Naive B cell (primary cell): ENCODE measurements at regions not wholly inside any gene's neighbourhood (a gene's known extent, or its start where the extent isn't known, plus 50 kb on each side); places are given as distances from the start of the nearest gene placed in this dataset.

Source experiments
- ATAC-seq, 2 donors: fragments of 150-1000 bp; cut with Tn5 transposase; 2 replicates each; pipeline ENCODE4 v1.10.0; 2021; ENCODE audit warnings: low read depth in 2 of 2, mild to moderate bottlenecking in 2 of 2, moderate library complexity in 2 of 2
- DNase-seq: peaks from one replicate; pipeline ENCODE4 v3.0.0; 2022
- H3K27ac Mint-ChIP-seq, 6 donors: one replicate each; pipeline ENCODE4 v1.8.0; 2020 to 2022; ENCODE audit warnings: mild to moderate bottlenecking in 6 of 6, mixed read lengths in 6 of 6, moderate library complexity in 5 of 6, inconsistent platforms in 2 of 6
- H3K27me3 Mint-ChIP-seq, 3 donors: one replicate each; pipeline ENCODE4 v1.8.0; 2021 to 2022; ENCODE audit warnings: mixed read lengths in 3 of 3, mild to moderate bottlenecking in 1 of 3
- H3K36me3 Mint-ChIP-seq, 2 donors: one replicate each; pipeline ENCODE4 v1.8.0; 2020 to 2022; ENCODE audit warnings: mixed read lengths in 2 of 2, inconsistent platforms in 1 of 2, mild to moderate bottlenecking in 1 of 2
- H3K4me1 Mint-ChIP-seq, 3 donors: one replicate each; pipeline ENCODE4 v1.8.0; 2020 to 2022; ENCODE audit warnings: mixed read lengths in 3 of 3, inconsistent platforms in 1 of 3, mild to moderate bottlenecking in 1 of 3, moderate library complexity in 1 of 3
- H3K4me3 Mint-ChIP-seq, 8 donors: one replicate each; pipeline ENCODE4 v1.8.0; 2020 to 2022; ENCODE audit warnings: mild to moderate bottlenecking in 8 of 8, mixed read lengths in 8 of 8, moderate library complexity in 8 of 8, inconsistent platforms in 2 of 8
- H3K9me3 Mint-ChIP-seq, 7 donors: one replicate each; pipeline ENCODE4 v1.8.0; 2020 to 2022; ENCODE audit warnings: mixed read lengths in 7 of 7, mild to moderate bottlenecking in 5 of 7, inconsistent platforms in 2 of 7, moderate library complexity in 1 of 7

GRCh38 chr21:37967036-37967435 lies 50.8 kb upstream of the KCNJ6 start:
- no peak overlapping the region for H3K27ac Mint-ChIP-seq
- peaks cover 4 to 18% (median 11%) of the 10 kb centered on the region in 3 donors for H3K27me3 Mint-ChIP-seq
- no peaks in the 10 kb centered on the region for H3K4me1 Mint-ChIP-seq
- no peak overlapping the region for H3K4me3 Mint-ChIP-seq
- DNase-seq, result no peak
- H3K9me3 Mint-ChIP-seq, result no peaks in the 10 kb centered on the region
- no peak for ATAC-seq
- no peaks in the 10 kb centered on the region for H3K36me3 Mint-ChIP-seq

GRCh38 chr21:37968744-37969143 lies 52.5 kb upstream of the KCNJ6 start:
- no peak overlapping the region for H3K4me3 Mint-ChIP-seq
- H3K4me1 Mint-ChIP-seq, result no peaks in the 10 kb centered on the region
- H3K27me3 Mint-ChIP-seq, result peaks cover 9 to 18% (median 11%) of the 10 kb centered on the region in 3 donors
- H3K27ac Mint-ChIP-seq, result no peak overlapping the region
- DNase-seq (no peak), ATAC-seq (no peak)
- no peaks in the 10 kb centered on the region for H3K36me3 Mint-ChIP-seq
- no peaks in the 10 kb centered on the region for H3K9me3 Mint-ChIP-seq

- DNase-seq, result no peak
Measured at GRCh38 chr21:37970548-37970947, 54.3 kb upstream of the KCNJ6 start.

GRCh38 chr21:37971390-37971950 lies 55.2 kb upstream of the KCNJ6 start:
- Mint-ChIP-seq H3K4me1 (no peaks in the 10 kb centered on the region), H3K27me3 (peaks cover 13 to 21% (median 16%) of the 10 kb centered on the region in 3 donors), H3K36me3 (no peaks in the 10 kb centered on the region), H3K4me3 (no peak overlapping the region), H3K9me3 (peaks cover 0 to 4% (median 0%) of the 10 kb centered on the region in 7 donors), H3K27ac (no peak overlapping the region)
- DNase-seq (no peak), ATAC-seq (no peak)

More at GRCh38 chr21:37970548-37970947, 54.3 kb upstream of the KCNJ6 start:
- Mint-ChIP-seq H3K9me3 (peaks cover 0 to 2% (median 0%) of the 10 kb centered on the region in 7 donors), H3K27me3 (peaks cover 12 to 24% (median 13%) of the 10 kb centered on the region in 3 donors), H3K27ac (no peak overlapping the region), H3K4me1 (no peaks in the 10 kb centered on the region), H3K36me3 (no peaks in the 10 kb centered on the region), H3K4me3 (no peak overlapping the region)
- ATAC-seq, result no peak

- H3K4me3 Mint-ChIP-seq, result no peak overlapping the region
- no peaks in the 10 kb centered on the region for H3K4me1 Mint-ChIP-seq
- ATAC-seq (no peak), DNase-seq (no peak)
- H3K27me3 Mint-ChIP-seq, result peaks cover 13 to 16% (median 15%) of the 10 kb centered on the region in 3 donors
- no peaks in the 10 kb centered on the region for H3K36me3 Mint-ChIP-seq
- peaks cover 0 to 4% (median 0%) of the 10 kb centered on the region in 7 donors for H3K9me3 Mint-ChIP-seq
- H3K27ac Mint-ChIP-seq, result no peak overlapping the region
Measured at GRCh38 chr21:37974081-37974480, 57.8 kb upstream of the KCNJ6 start.

GRCh38 chr21:37982496-37983318 lies 66.5 kb upstream of the KCNJ6 start:
- H3K4me3 Mint-ChIP-seq, result no peak overlapping the region
- no peaks in the 10 kb centered on the region for H3K36me3 Mint-ChIP-seq
- H3K27me3 Mint-ChIP-seq, result peaks cover 6 to 18% (median 17%) of the 10 kb centered on the region in 3 donors
- H3K9me3 Mint-ChIP-seq, result peaks cover 0 to 4% (median 0%) of the 10 kb centered on the region in 7 donors
- no peaks in the 10 kb centered on the region for H3K4me1 Mint-ChIP-seq
- H3K27ac Mint-ChIP-seq, result no peak overlapping the region
- ATAC-seq (no peak), DNase-seq (no peak)

- Mint-ChIP-seq H3K36me3 (no peaks in the 10 kb centered on the region), H3K4me3 (no peak overlapping the region), H3K9me3 (peaks cover 0 to 4% (median 0%) of the 10 kb centered on the region in 7 donors), H3K4me1 (no peaks in the 10 kb centered on the region), H3K27ac (no peak overlapping the region), H3K27me3 (peaks cover 6 to 18% (median 17%) of the 10 kb centered on the region in 3 donors)
- DNase-seq (no peak), ATAC-seq (no peak)
Measured at GRCh38 chr21:37983336-37984095, 67.3 kb upstream of the KCNJ6 start.

- no peaks in the 10 kb centered on the region for H3K36me3 Mint-ChIP-seq
- H3K9me3 Mint-ChIP-seq, result peaks cover 0 to 4% (median 0%) of the 10 kb centered on the region in 7 donors
- DNase-seq, result no peak
- H3K27ac Mint-ChIP-seq, result no peak overlapping the region
- no peak for ATAC-seq
- no peak overlapping the region for H3K4me3 Mint-ChIP-seq
- H3K4me1 Mint-ChIP-seq, result no peaks in the 10 kb centered on the region
- H3K27me3 Mint-ChIP-seq, result peaks cover 6 to 18% (median 17%) of the 10 kb centered on the region in 3 donors
Measured at GRCh38 chr21:37984416-37984815, 68.2 kb upstream of the KCNJ6 start.

GRCh38 chr21:37986000-37986399 lies 69.7 kb upstream of the KCNJ6 start:
- Mint-ChIP-seq H3K4me3 (no peak overlapping the region), H3K4me1 (no peaks in the 10 kb centered on the region), H3K36me3 (no peaks in the 10 kb centered on the region), H3K27me3 (peaks cover 15 to 20% (median 17%) of the 10 kb centered on the region in 3 donors), H3K27ac (no peak overlapping the region), H3K9me3 (peaks cover 0 to 4% (median 0%) of the 10 kb centered on the region in 7 donors)
- no peak for ATAC-seq
- no peak for DNase-seq

- Mint-ChIP-seq H3K9me3 (peaks cover 0 to 5% (median 0%) of the 10 kb centered on the region in 7 donors), H3K4me3 (no peak overlapping the region), H3K27ac (no peak overlapping the region), H3K27me3 (peaks cover 17 to 23% (median 22%) of the 10 kb centered on the region in 3 donors), H3K36me3 (no peaks in the 10 kb centered on the region), H3K4me1 (no peaks in the 10 kb centered on the region)
- DNase-seq, result no peak
- ATAC-seq, result no peak
Measured at GRCh38 chr21:37986751-37987399, 70.6 kb upstream of the KCNJ6 start.

- Mint-ChIP-seq H3K9me3 (peaks cover 0 to 5% (median 0%) of the 10 kb centered on the region in 7 donors), H3K27ac (no peak overlapping the region), H3K4me3 (no peak overlapping the region), H3K4me1 (no peaks in the 10 kb centered on the region), H3K27me3 (peaks cover 17 to 23% (median 22%) of the 10 kb centered on the region in 3 donors), H3K36me3 (no peaks in the 10 kb centered on the region)
- DNase-seq, result no peak
- ATAC-seq, result no peak
Measured at GRCh38 chr21:37987668-37988067, 71.4 kb upstream of the KCNJ6 start.

GRCh38 chr21:37993071-37993470 lies 76.8 kb upstream of the KCNJ6 start:
- ATAC-seq, result no peak
- no peak overlapping the region for H3K27ac Mint-ChIP-seq
- no peak overlapping the region for H3K4me3 Mint-ChIP-seq
- H3K36me3 Mint-ChIP-seq, result no peaks in the 10 kb centered on the region
- H3K27me3 Mint-ChIP-seq, result peaks cover 4 to 29% (median 5%) of the 10 kb centered on the region in 3 donors
- DNase-seq, result no peak
- H3K9me3 Mint-ChIP-seq, result peaks cover 0 to 5% (median 0%) of the 10 kb centered on the region in 7 donors
- no peaks in the 10 kb centered on the region for H3K4me1 Mint-ChIP-seq

GRCh38 chr21:37994211-37994610 lies 78.0 kb upstream of the KCNJ6 start:
- Mint-ChIP-seq H3K4me1 (no peaks in the 10 kb centered on the region), H3K36me3 (no peaks in the 10 kb centered on the region), H3K27ac (no peak overlapping the region)

More at GRCh38 chr21:37994211-37994610, 78.0 kb upstream of the KCNJ6 start:
- ATAC-seq (no peak), DNase-seq (no peak)
- Mint-ChIP-seq H3K27me3 (peaks cover 4 to 29% (median 5%) of the 10 kb centered on the region in 3 donors), H3K9me3 (peaks cover 0 to 5% (median 0%) of the 10 kb centered on the region in 7 donors), H3K4me3 (no peak overlapping the region)
